ENCODE measurements at regions not wholly inside any gene's neighbourhood (a gene's known extent, or its start where the extent isn't known, plus 50 kb on each side); places are given as distances from the start of the nearest gene placed in this dataset.

- no peak overlapping the region for H2AK5ac ChIP-seq (ENCODE audit: low read depth, low read length)
- no peak overlapping the region for H3K4me2 ChIP-seq (ENCODE audit: low read depth, low read length)
- peaks cover 24% of the 10 kb centered on the region for H3K27me3 ChIP-seq (ENCODE audit: control insufficient read depth, insufficient read depth, low read length)
- no peak overlapping the region for H4K91ac ChIP-seq (ENCODE audit: insufficient read depth, low read depth, low read length)
- ATAC-seq (ENCODE audit: low read depth): peak; percentile 81
- no peaks in the 10 kb centered on the region for H3K9me1 ChIP-seq (ENCODE audit: insufficient read depth, low read length)
- H2AFZ ChIP-seq (replicated peaks; ENCODE audit: low read length, poor library complexity): no peak overlapping the region
- no peak overlapping the region for H2BK15ac ChIP-seq (ENCODE audit: low read depth, low read length)
- no peak overlapping the region for H3K9ac ChIP-seq (ENCODE audit: low read depth, low read length)
- TF ChIP-seq MAFK (IDR thresholded peaks at IDR 0.05; ENCODE audit: low read depth, low read length) (no peak), MXI1 (IDR thresholded peaks at IDR 0.05; ENCODE audit: borderline replicate concordance, low read depth, low read length) (no peak), CHD1 (IDR thresholded peaks at IDR 0.05; ENCODE audit: low read depth, low read length) (no peak), USF2 (IDR thresholded peaks at IDR 0.05; ENCODE audit: low read depth, low read length) (no peak), ELK1 (IDR thresholded peaks at IDR 0.05; ENCODE audit: borderline replicate concordance, low read depth, low read length) (no peak), FOS (IDR thresholded peaks at IDR 0.05; ENCODE audit: low read depth, low read length) (no peak), SMC3 (IDR thresholded peaks at IDR 0.05; ENCODE audit: low read depth, low read length) (peak; percentile 85), RFX5 (IDR thresholded peaks at IDR 0.05; ENCODE audit: low read depth, low read length) (no peak), MAZ (IDR thresholded peaks at IDR 0.05; ENCODE audit: borderline replicate concordance, low read depth, low read length) (no peak), CEBPB (IDR thresholded peaks at IDR 0.05; ENCODE audit: low read depth, low read length) (no peak), POLR2A (IDR thresholded peaks at IDR 0.05; ENCODE audit: low read depth, low read length) (no peak), RAD21 (IDR thresholded peaks at IDR 0.05; ENCODE audit: low read length) (peak; percentile 97), CTCF (conservative IDR thresholded peaks at IDR 0.05; ENCODE audit: low read depth, low read length) (peak; percentile 87), RCOR1 (IDR thresholded peaks at IDR 0.05; ENCODE audit: insufficient replicate concordance, low read length) (no peak), BHLHE40 (IDR thresholded peaks at IDR 0.05; ENCODE audit: low read depth, low read length) (no peak), NFE2L2 (IDR thresholded peaks at IDR 0.05; ENCODE audit: low read depth, low read length) (no peak)
- H3K79me1 ChIP-seq (ENCODE audit: low read depth in 1 of 2, low read length in 2 of 2): no peaks in the 10 kb centered on the region
- in situ Hi-C loops (cut with MboI; ENCODE audit: low sequenced_read_pairs) (loop anchor here (5.0 to 25.0 kb wide), 2 partner anchors 767 to 1237 kb away; no protein-coding TSS in a partner anchor), intact Hi-C loops (cut with micrococcal nuclease) (loop anchor here (1.0 to 10.0 kb wide), 6 partner anchors 134 to 1028 kb away; partner anchors contain the start of gene PELI2), dilution Hi-C loops (cut with HindIII; ENCODE audit: low sequenced_read_pairs, unreplicated experiment) (no loop called here)
- H3K4me3 ChIP-seq (ENCODE audit: insufficient read depth, low read depth, low read length): no peak overlapping the region
- H2BK20ac ChIP-seq (ENCODE audit: low read depth, low read length): no peak overlapping the region
- no peaks in the 10 kb centered on the region for H4K20me1 ChIP-seq (ENCODE audit: insufficient read depth, low read length)
- no peak overlapping the region for H4K5ac ChIP-seq (ENCODE audit: low read depth, low read length)
- H3K56ac ChIP-seq (ENCODE audit: extremely low read depth, insufficient read depth, low read length): no peak overlapping the region
- no peak overlapping the region for H3K4ac ChIP-seq (ENCODE audit: low read depth, low read length)
- H3K27ac ChIP-seq (ENCODE audit: insufficient read depth, low read length): no peak overlapping the region
- POLR2A ChIA-PET (ENCODE audit: unreplicated experiment): no interaction called here
- CTCF ChIA-PET: interaction anchor here (0.5 to 1.6 kb wide), 20 partner anchors 11 to 1036 kb away, joined by 3 to 9 read pairs (median 4); partner anchors contain the start of gene TBPL2
- no peak overlapping the region for H4K8ac ChIP-seq (ENCODE audit: low read depth in 2 of 2, low read length in 2 of 2)
- no peak overlapping the region for H2AK9ac ChIP-seq (replicated peaks; ENCODE audit: low read depth, low read length, poor library complexity)
- WGBS, 2 experiments (ENCODE audit: extremely low coverage in 2 of 2, insufficient read length in 1 of 2): no CpG with 5 or more reads among the region's 8 CpGs
- no peaks in the 10 kb centered on the region for H3K4me1 ChIP-seq (ENCODE audit: control insufficient read depth, insufficient read depth, low read length)
- H3K18ac ChIP-seq (ENCODE audit: low read depth, low read length): no peak overlapping the region
- H3K9me3 ChIP-seq (ENCODE audit: control insufficient read depth, insufficient read depth, low read length): 0 out of 2 replicates have a peak, but pooled peaks cover 1% of the 10 kb centered on the region
- peak; percentile 41 for DNase-seq
- H3K14ac ChIP-seq (replicated peaks; ENCODE audit: low read depth, low read length): no peak overlapping the region
- no peaks in the 10 kb centered on the region for H3K36me3 ChIP-seq (ENCODE audit: control insufficient read depth, insufficient read depth, low read length)
- no TSS peak for BruUV-seq (replicated peaks)
- no peak overlapping the region for H3K23ac ChIP-seq (ENCODE audit: low read depth, low read length)
- no peak overlapping the region for H2BK5ac ChIP-seq (ENCODE audit: low read depth, low read length, poor library complexity, severe bottlenecking)
- no peak overlapping the region for H2BK120ac ChIP-seq (ENCODE audit: low read depth, low read length)
Measured at GRCh38 chr14:56474419-56475022, 105.1 kb upstream of the TMEM260 start.
